ENCODE measurements at regions not wholly inside any gene's neighbourhood (a gene's known extent, or its start where the extent isn't known, plus 50 kb on each side); places are given as distances from the start of the nearest gene placed in this dataset.
A peak's percentile ranks its signal among the peaks of the same experiment; 100 is the strongest.

- DNase-seq: no peak
- in situ Hi-C loops (cut with MboI; ENCODE audit: low pct_ligation_motif_present in 1 of 4, low pct_unique_long_range_greater_than_20kb in 1 of 4, low sequenced_read_pairs in 3 of 4): no loop called here
- intact Hi-C loops (cut with DNase I; ENCODE audit: low total_unique reads): no loop called here
- WGBS, 2 donors (ENCODE audit: low coverage in 1 of 2): 66 to 84% methylated on average over 4 to 5 of the region's 5 CpGs
- no peak overlapping the region for H3K4me3 ChIP-seq
- no peaks in the 10 kb centered on the region for H3K27me3 ChIP-seq
- TF ChIP-seq POLR2AphosphoS5 (IDR thresholded peaks at IDR 0.05): no peak
- TF ChIP-seq CTCF (IDR thresholded peaks at IDR 0.05): no peak
- TF ChIP-seq EP300 (IDR thresholded peaks at IDR 0.05; ENCODE audit: low read depth): no peak
- no peak for TF ChIP-seq POLR2A (IDR thresholded peaks at IDR 0.05)
- no peaks in the 10 kb centered on the region for H3K36me3 ChIP-seq
- no peak overlapping the region for H3K27ac ChIP-seq
- no peaks in the 10 kb centered on the region for H3K9me3 ChIP-seq
- H3K4me1 ChIP-seq: peaks cover 0 to 7% (median 2%) of the 10 kb centered on the region in 4 donors
These were observed 71.9 kb upstream of the ZNF516 start for GRCh38 chr18:76566987-76567386.

- Histone ChIP-seq H3K4me1 (peaks cover 0 to 7% (median 2%) of the 10 kb centered on the region in 4 donors), H3K27me3 (no peaks in the 10 kb centered on the region), H3K9me3 (no peaks in the 10 kb centered on the region), H3K36me3 (no peaks in the 10 kb centered on the region), H3K4me3 (peak overlapping the region in 2 of 4 donors; percentile 13 to 28), H3K27ac (peak overlapping the region; percentile 73 to 82 (median 76))
- TF ChIP-seq POLR2AphosphoS5 (IDR thresholded peaks at IDR 0.05): peak in 1 of 3 donors; percentile 61
- no peak for TF ChIP-seq EP300 (IDR thresholded peaks at IDR 0.05; ENCODE audit: low read depth)
- in situ Hi-C loops (cut with MboI; ENCODE audit: low pct_ligation_motif_present in 1 of 4, low pct_unique_long_range_greater_than_20kb in 1 of 4, low sequenced_read_pairs in 3 of 4): no loop called here
- 17 to 28% methylated on average over 19 to 23 of the region's 23 CpGs for WGBS, 2 donors (ENCODE audit: low coverage in 1 of 2)
- intact Hi-C loops (cut with DNase I; ENCODE audit: low total_unique reads): no loop called here
- DNase-seq: peak; percentile 57
These were observed 70.5 kb upstream of the ZNF516 start for GRCh38 chr18:76565238-76566173.

GRCh38 chr18:76564655-76565237, 69.7 kb upstream of the ZNF516 start:
- Histone ChIP-seq H3K27me3 (no peaks in the 10 kb centered on the region), H3K36me3 (no peaks in the 10 kb centered on the region), H3K9me3 (no peaks in the 10 kb centered on the region), H3K4me3 (no peak overlapping the region), H3K27ac (peak overlapping the region; percentile 73 to 82 (median 76)), H3K4me1 (peaks cover 0 to 7% (median 2%) of the 10 kb centered on the region in 4 donors)
- no peak for DNase-seq
- WGBS, 2 donors (ENCODE audit: low coverage in 1 of 2): 0 to 52% methylated on average over 1 to 4 of the region's 4 CpGs
- in situ Hi-C loops (cut with MboI; ENCODE audit: low pct_ligation_motif_present in 1 of 4, low pct_unique_long_range_greater_than_20kb in 1 of 4, low sequenced_read_pairs in 3 of 4) (no loop called here), intact Hi-C loops (cut with DNase I; ENCODE audit: low total_unique reads) (no loop called here)
- TF ChIP-seq POLR2AphosphoS5 (IDR thresholded peaks at IDR 0.05): no peak
- no peak for TF ChIP-seq POLR2A (IDR thresholded peaks at IDR 0.05)
- no peak for TF ChIP-seq CTCF (IDR thresholded peaks at IDR 0.05)
- TF ChIP-seq EP300 (IDR thresholded peaks at IDR 0.05; ENCODE audit: low read depth): no peak

- TF ChIP-seq POLR2AphosphoS5 (IDR thresholded peaks at IDR 0.05) (no peak), CTCF (IDR thresholded peaks at IDR 0.05) (no peak), EP300 (IDR thresholded peaks at IDR 0.05; ENCODE audit: low read depth) (no peak), POLR2A (IDR thresholded peaks at IDR 0.05) (no peak)
- intact Hi-C loops (cut with DNase I; ENCODE audit: low total_unique reads): no loop called here
- H3K36me3 ChIP-seq: no peaks in the 10 kb centered on the region
- 83 to 93% methylated on average over 8 of the region's 8 CpGs for WGBS, 2 donors (ENCODE audit: low coverage in 1 of 2)
- H3K4me1 ChIP-seq: peaks cover 0 to 12% (median 2%) of the 10 kb centered on the region in 4 donors
- H3K4me3 ChIP-seq: no peak overlapping the region
- H3K27me3 ChIP-seq: no peaks in the 10 kb centered on the region
- in situ Hi-C loops (cut with MboI; ENCODE audit: low pct_ligation_motif_present in 1 of 4, low pct_unique_long_range_greater_than_20kb in 1 of 4, low sequenced_read_pairs in 3 of 4): no loop called here
- peak overlapping the region; percentile 73 to 82 (median 76) for H3K27ac ChIP-seq
- DNase-seq: no peak
- H3K9me3 ChIP-seq: no peaks in the 10 kb centered on the region
These were observed 69.1 kb upstream of the ZNF516 start for GRCh38 chr18:76564117-76564516.

Measured in transverse colon (tissue), 4 donors.